Thymus (tissue), 11 donors: ENCODE measurements at regions not wholly inside any gene's neighbourhood (a gene's known extent, or its start where the extent isn't known, plus 50 kb on each side); places are given as distances from the start of the nearest gene placed in this dataset.

Experiments
- DNase-seq, 9 donors: peaks; one replicate each; pipeline ENCODE4 v3.0.0-alpha.2; 2013; ENCODE audit warnings: low spot score in 9 of 9, low read depth in 6 of 9, missing footprints in 1 of 9
- H3K27ac ChIP-seq, 2 donors: one replicate each; pipeline ENCODE4 v1.5.1; 2013; ENCODE audit warnings: control low read depth in 1 of 2, low read depth in 1 of 2, low read length in 1 of 2, mild to moderate bottlenecking in 1 of 2, moderate library complexity in 1 of 2
- H3K27me3 ChIP-seq, 2 donors: one replicate each; pipeline ENCODE4 v1.5.1; 2013; ENCODE audit warnings: low read length in 1 of 2; ENCODE audit not compliant: control insufficient read depth in 2 of 2, insufficient read depth in 1 of 2
- H3K36me3 ChIP-seq, 2 donors: one replicate each; pipeline ENCODE4 v1.5.1; 2013; ENCODE audit warnings: low read length in 1 of 2, mild to moderate bottlenecking in 1 of 2, moderate library complexity in 1 of 2; ENCODE audit not compliant: control insufficient read depth in 2 of 2, insufficient read depth in 2 of 2
- H3K4me1 ChIP-seq, 2 donors: one replicate each; pipeline ENCODE4 v1.5.1; 2013; ENCODE audit warnings: low read length in 2 of 2; ENCODE audit not compliant: control insufficient read depth in 2 of 2, insufficient read depth in 2 of 2
- H3K4me3 ChIP-seq, 2 donors: one replicate each; pipeline ENCODE4 v1.5.1; 2013; ENCODE audit warnings: low read length in 2 of 2, control low read depth in 1 of 2, mild to moderate bottlenecking in 1 of 2
- H3K9me3 ChIP-seq, 2 donors: one replicate each; pipeline ENCODE4 v1.5.1; 2013; ENCODE audit warnings: low read length in 1 of 2, mild to moderate bottlenecking in 1 of 2; ENCODE audit not compliant: control insufficient read depth in 2 of 2, insufficient read depth in 1 of 2
- WGBS: extraction: QIAGEN DNeasy Blood & Tissue Kit; methylation state at CpG from one replicate; pipeline ENCODE4 v1.1.7; 2013; 5-methylcytosine and 5-hydroxymethylcytosine counted together
- donor health status: healthy.

GRCh38 chr15:38904298-38904697 lies 339.7 kb upstream of the RASGRP1 start:
- Histone ChIP-seq H3K27me3 (no peaks in the 10 kb centered on the region), H3K4me3 (no peak overlapping the region), H3K9me3 (no peaks in the 10 kb centered on the region), H3K4me1 (no peaks in the 10 kb centered on the region), H3K27ac (no peak overlapping the region), H3K36me3 (no peaks in the 10 kb centered on the region)
- 93% methylated on average over 4 of the region's 4 CpGs for WGBS
- no peak for DNase-seq

GRCh38 chr15:38905632-38906031 lies 341.0 kb upstream of the RASGRP1 start:
- Histone ChIP-seq H3K9me3 (no peaks in the 10 kb centered on the region), H3K4me1 (no peaks in the 10 kb centered on the region), H3K27ac (no peak overlapping the region), H3K36me3 (no peaks in the 10 kb centered on the region), H3K27me3 (no peaks in the 10 kb centered on the region), H3K4me3 (no peak overlapping the region)
- DNase-seq = no peak
- 89% methylated on average over 1 of the region's 1 CpG for WGBS

GRCh38 chr15:38920966-38921365 lies 356.4 kb upstream of the RASGRP1 start:
- Histone ChIP-seq H3K4me3 (no peak overlapping the region), H3K27me3 (no peaks in the 10 kb centered on the region), H3K9me3 (no peaks in the 10 kb centered on the region), H3K4me1 (no peaks in the 10 kb centered on the region), H3K27ac (no peak overlapping the region), H3K36me3 (no peaks in the 10 kb centered on the region)
- DNase-seq = no peak
- 96% methylated on average over 2 of the region's 2 CpGs for WGBS

- Histone ChIP-seq H3K4me1 (no peaks in the 10 kb centered on the region), H3K4me3 (no peak overlapping the region), H3K9me3 (no peaks in the 10 kb centered on the region), H3K27me3 (no peaks in the 10 kb centered on the region), H3K27ac (no peak overlapping the region), H3K36me3 (no peaks in the 10 kb centered on the region)
- DNase-seq = no peak
- WGBS = 95% methylated on average over 2 of the region's 2 CpGs
Observed at GRCh38 chr15:38921471-38921870, 356.9 kb upstream of the RASGRP1 start.

GRCh38 chr15:38928431-38928830 lies 363.8 kb upstream of the RASGRP1 start:
- no peak overlapping the region for H3K27ac ChIP-seq
- WGBS = 77% methylated on average over 1 of the region's 1 CpG
- no peaks in the 10 kb centered on the region for H3K27me3 ChIP-seq
- no peaks in the 10 kb centered on the region for H3K36me3 ChIP-seq
- no peaks in the 10 kb centered on the region for H3K4me1 ChIP-seq
- DNase-seq = no peak
- no peaks in the 10 kb centered on the region for H3K9me3 ChIP-seq
- H3K4me3 ChIP-seq = no peak overlapping the region

DNA sequence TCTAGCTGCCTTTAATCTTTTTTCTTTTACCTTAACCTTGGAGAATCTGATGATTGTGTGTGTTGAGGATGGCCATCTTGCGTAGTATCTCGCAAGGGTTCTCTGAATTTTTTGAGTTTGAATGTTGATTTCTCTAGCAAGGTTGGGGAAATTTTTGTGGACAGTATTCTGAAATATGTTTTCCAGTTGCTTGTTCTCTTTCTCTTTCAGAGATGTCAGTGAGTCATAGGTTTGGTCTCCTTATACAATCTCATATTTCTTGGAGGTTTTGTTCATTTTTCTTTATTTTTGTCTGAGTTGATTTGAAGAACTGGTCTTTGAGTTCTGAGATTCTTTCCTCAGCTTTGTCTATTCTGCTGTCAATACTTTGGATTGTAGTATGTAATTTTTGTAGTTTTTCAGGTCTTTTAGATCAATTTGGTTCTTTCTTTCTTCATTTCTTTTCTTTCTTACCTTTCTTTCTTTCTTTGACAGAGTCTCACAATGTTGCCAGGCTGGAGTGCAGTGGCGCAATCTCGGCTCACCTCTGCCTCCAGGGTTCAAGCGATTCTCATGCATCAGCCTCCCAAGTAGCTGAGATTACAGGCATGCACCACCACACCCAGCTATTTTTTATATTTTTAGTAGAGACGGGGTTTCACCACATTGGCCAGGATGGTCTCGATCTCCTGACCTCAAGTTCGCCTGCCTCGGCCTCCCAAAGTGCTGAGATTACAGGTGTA lies 366.4 kb upstream of the RASGRP1 start:
- no peak for DNase-seq
- H3K4me1 ChIP-seq = no peaks in the 10 kb centered on the region
- H3K9me3 ChIP-seq = no peaks in the 10 kb centered on the region
- H3K27me3 ChIP-seq = no peaks in the 10 kb centered on the region
- H3K27ac ChIP-seq = no peak overlapping the region
- no peaks in the 10 kb centered on the region for H3K36me3 ChIP-seq
- WGBS = 98% methylated on average over 9 of the region's 9 CpGs
- H3K4me3 ChIP-seq = no peak overlapping the region

DNA sequence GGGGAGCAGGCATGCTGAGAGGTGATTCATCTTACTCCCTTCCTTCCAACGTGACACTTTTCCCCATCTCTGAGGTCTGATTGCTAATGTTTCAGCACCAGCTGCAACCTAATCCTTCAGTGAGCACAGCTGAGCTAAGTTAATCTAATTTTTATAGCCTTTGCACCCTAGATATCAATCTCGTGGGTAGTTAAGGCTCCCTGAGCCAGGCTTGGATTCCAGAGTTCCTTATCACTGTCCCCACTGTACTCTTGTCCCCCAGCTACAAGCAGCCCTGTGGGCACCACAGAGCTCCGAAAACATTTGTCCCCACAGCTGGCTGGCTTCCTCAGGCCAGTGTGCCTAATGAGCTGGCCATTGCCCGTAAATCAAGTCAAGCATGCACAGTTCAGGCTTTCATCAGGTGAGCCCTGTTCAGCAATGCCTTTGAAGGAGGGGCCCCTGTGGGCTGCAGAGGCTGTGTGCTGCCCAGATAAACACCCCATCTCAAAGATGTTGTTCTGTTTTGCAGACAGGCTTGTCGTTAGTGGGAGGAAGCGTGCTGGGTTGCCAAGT lies 376.9 kb upstream of the RASGRP1 start:
- DNase-seq = no peak
- 74% methylated on average over 6 of the region's 6 CpGs for WGBS
- H3K36me3 ChIP-seq = no peaks in the 10 kb centered on the region
- H3K27me3 ChIP-seq = no peaks in the 10 kb centered on the region
- no peaks in the 10 kb centered on the region for H3K4me1 ChIP-seq
- no peak overlapping the region for H3K4me3 ChIP-seq
- H3K9me3 ChIP-seq = no peaks in the 10 kb centered on the region
- H3K27ac ChIP-seq = no peak overlapping the region

GRCh38 chr15:38944536-38944935 lies 379.9 kb upstream of the RASGRP1 start:
- no peak overlapping the region for H3K4me3 ChIP-seq
- no peaks in the 10 kb centered on the region for H3K27me3 ChIP-seq
- H3K27ac ChIP-seq = no peak overlapping the region
- H3K9me3 ChIP-seq = no peaks in the 10 kb centered on the region
- no peaks in the 10 kb centered on the region for H3K4me1 ChIP-seq
- H3K36me3 ChIP-seq = no peaks in the 10 kb centered on the region
- DNase-seq = no peak

GRCh38 chr15:38945551-38946298 lies 381.1 kb upstream of the RASGRP1 start:
- H3K4me3 ChIP-seq = no peak overlapping the region
- no peak overlapping the region for H3K27ac ChIP-seq
- H3K27me3 ChIP-seq = no peaks in the 10 kb centered on the region
- DNase-seq = no peak
- WGBS = 75% methylated on average over 5 of the region's 5 CpGs
- no peaks in the 10 kb centered on the region for H3K9me3 ChIP-seq
- H3K4me1 ChIP-seq = no peaks in the 10 kb centered on the region
- H3K36me3 ChIP-seq = no peaks in the 10 kb centered on the region
